ENCODE measurements at regions not wholly inside any gene's neighbourhood (a gene's known extent, or its start where the extent isn't known, plus 50 kb on each side); places are given as distances from the start of the nearest gene placed in this dataset.

DNA sequence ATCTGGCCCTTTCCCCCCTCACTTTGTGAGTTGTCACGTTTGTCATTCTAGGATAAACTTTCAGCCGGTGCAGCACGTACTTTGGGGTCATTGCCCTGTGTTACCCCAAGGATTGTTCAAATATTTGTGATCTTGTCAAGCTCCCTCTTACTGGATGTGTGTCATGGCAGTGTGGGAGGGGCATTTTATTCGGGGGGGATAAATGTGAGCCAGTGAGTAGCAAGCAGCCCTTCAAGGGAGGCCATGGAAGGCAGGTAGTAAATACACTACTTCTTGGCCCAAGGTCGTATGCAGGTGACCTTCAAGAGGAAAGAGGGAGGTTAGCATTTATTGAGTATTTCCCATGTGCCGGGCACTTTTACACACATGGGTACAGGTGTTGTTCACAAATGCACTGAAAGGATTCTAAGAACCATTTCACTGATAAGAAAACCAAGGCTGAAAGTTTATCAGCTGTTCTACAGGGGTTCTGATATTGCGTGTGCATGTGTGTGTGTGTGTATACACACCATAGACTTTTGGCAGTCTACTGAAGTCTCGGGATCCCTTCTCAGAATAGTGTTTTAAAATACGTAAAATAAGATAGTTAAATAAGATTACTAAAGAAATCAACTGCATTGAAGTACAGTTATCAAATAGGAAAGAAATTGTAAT lies 410.3 kb upstream of the TBX3 start:
- TF ChIP-seq, protein P1, sequence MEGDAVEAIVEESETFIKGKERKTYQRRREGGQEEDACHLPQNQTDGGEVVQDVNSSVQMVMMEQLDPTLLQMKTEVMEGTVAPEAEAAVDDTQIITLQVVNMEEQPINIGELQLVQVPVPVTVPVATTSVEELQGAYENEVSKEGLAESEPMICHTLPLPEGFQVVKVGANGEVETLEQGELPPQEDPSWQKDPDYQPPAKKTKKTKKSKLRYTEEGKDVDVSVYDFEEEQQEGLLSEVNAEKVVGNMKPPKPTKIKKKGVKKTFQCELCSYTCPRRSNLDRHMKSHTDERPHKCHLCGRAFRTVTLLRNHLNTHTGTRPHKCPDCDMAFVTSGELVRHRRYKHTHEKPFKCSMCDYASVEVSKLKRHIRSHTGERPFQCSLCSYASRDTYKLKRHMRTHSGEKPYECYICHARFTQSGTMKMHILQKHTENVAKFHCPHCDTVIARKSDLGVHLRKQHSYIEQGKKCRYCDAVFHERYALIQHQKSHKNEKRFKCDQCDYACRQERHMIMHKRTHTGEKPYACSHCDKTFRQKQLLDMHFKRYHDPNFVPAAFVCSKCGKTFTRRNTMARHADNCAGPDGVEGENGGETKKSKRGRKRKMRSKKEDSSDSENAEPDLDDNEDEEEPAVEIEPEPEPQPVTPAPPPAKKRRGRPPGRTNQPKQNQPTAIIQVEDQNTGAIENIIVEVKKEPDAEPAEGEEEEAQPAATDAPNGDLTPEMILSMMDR (IDR thresholded peaks at IDR 0.05; ENCODE audit: control insufficient read depth, insufficient read depth, low read depth, low read length, missing control alignments), result no peak
- DNase-seq (ENCODE audit: low read depth), result no peak
- no peak overlapping the region for H3K4me3 ChIP-seq (ENCODE audit: control insufficient read depth, low read depth, low read length)

DNA sequence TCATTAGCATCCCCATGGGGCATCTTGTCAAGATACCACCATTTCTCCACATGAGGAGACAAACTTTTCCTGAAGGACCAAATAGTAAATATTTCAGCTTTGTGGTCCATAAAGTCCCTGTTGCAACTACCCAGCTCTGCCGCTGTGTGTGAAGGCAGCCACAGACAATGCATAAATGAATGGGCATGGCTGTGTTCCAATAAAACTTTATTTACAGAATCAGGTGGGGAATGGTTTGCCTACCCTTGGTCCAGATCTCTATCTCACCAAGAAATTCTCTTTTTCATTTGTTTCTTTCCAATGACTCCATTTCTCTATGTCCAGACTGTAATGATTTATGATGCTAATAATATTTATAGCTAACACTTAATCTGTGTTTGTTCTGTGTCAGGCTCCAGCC lies 409.3 kb upstream of the TBX3 start:
- no peak for DNase-seq (ENCODE audit: low read depth)
- H3K4me3 ChIP-seq (ENCODE audit: control insufficient read depth, low read depth, low read length), result no peak overlapping the region
- TF ChIP-seq, protein P1 (IDR thresholded peaks at IDR 0.05; ENCODE audit: control insufficient read depth, insufficient read depth, low read depth, low read length, missing control alignments), result no peak

DNA sequence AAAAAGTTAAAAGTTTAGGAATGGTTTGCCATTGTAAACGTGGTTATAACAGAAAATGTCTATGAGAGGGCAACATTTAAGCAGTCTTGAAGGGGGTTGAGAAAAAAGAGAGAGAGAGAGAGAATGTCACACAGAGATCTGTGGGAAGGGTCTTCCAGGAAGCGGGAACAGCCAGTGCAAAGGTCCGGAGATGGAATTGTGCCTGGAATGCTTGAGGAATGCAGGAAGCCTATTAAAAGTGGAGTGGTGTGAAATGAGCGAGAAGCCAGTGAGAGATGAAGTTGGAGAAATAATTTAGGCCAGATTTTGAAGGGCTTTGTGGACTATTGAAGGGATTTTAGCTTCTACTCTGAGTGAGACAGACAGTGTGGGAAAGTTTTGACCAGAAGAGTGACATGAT lies 406.8 kb upstream of the TBX3 start:
- TF ChIP-seq, protein P1 (IDR thresholded peaks at IDR 0.05; ENCODE audit: control insufficient read depth, insufficient read depth, low read depth, low read length, missing control alignments), result no peak

DNA sequence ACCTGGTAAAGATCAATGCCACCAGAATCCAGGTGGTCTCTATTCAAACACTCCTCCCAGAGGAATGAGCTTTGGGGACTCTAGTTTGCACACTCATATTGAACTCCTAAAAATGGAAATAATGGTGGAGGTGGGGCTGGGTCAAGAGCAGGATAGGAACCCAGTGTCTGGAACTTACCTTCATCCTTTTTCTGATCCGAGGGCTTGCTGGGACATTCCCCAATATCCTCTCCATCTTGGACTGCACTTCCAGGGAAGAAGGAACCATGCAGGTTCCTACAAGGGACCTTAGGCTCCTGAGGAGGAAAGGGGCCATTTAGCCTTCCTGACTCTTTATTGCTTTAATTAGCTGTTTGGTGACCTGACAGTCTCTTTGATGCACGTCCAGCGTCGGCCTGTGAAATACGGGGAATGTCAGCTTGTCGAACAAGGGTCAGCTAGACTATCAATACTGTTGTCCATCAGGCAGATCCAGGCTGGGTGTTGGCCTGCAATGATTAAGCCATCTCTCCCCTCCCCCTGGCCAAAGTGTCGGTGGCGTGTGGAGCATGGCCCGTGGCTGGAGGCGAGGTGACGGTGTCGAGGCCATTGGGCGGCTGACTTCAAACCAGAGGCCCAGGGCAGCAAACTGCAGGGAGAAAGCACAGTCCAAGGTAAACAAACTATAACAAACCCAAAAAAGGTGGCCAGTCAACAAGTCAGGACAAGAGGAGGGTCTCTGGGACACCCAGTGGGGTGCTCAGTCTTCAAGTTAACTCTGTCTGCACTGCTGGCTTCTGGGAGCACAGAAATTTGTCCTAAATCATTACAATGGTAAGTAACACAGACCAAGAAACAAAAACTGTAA lies 405.2 kb upstream of the TBX3 start:
- TF ChIP-seq, protein P1 (IDR thresholded peaks at IDR 0.05; ENCODE audit: control insufficient read depth, insufficient read depth, low read depth, low read length, missing control alignments), result no peak
- no peak for DNase-seq (ENCODE audit: low read depth)
- no peak overlapping the region for H3K4me3 ChIP-seq (ENCODE audit: control insufficient read depth, low read depth, low read length)

More for the DNA sequence above, 406.8 kb upstream of the TBX3 start:
- no peak for DNase-seq (ENCODE audit: low read depth)
- H3K4me3 ChIP-seq (ENCODE audit: control insufficient read depth, low read depth, low read length), result no peak overlapping the region

DNA sequence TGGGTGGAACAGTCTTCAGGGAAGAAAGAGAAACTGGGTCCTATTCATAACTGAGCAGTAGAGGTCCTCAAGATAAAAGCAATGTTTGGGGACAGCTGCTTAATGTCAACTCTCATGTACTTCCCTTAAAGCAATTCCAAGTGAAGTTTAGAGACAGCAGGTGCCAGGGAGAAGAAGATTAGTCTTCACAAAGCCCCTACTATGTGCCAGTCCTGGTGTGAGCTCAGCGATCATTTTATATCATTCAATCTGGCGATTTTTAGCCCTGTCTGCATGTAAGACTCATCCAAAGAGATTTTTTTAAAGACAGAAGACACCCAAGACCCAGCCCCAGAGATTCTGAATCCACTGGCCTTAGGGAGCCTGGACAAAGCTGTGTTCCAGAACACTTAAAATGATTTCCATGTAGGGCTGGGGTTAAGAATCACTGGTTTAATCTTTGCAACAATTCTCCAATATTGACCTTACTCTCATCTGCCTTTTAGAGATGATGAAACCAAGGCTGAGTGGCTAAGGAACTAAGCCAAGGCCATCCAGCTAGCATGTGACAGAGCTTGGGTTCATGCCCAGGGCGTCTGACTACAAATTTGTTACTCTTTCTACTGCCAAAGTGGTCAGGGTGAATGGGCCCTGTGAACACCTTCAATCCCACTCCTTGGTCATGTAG lies 404.5 kb upstream of the TBX3 start:
- no peak for DNase-seq (ENCODE audit: low read depth)
- no peak overlapping the region for H3K4me3 ChIP-seq (ENCODE audit: control insufficient read depth, low read depth, low read length)
- TF ChIP-seq, protein P1 (IDR thresholded peaks at IDR 0.05; ENCODE audit: control insufficient read depth, insufficient read depth, low read depth, low read length, missing control alignments), result no peak

DNA sequence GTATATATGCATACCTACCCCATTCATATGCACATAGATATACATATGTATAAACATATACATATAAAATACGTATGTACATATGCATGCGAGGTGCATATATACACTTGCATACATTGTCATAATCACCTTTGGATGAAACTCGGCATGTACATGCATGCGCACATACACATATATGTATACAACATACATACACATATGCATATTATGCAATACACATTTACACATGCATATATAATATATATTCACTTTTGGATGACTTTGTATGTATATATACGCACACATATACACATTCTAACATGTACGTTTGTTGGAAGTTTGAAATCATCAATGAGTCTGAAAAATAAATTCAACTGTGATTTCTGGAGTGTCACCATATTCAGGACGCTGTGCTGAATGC lies 401.6 kb upstream of the TBX3 start:
- TF ChIP-seq, protein P1 (IDR thresholded peaks at IDR 0.05; ENCODE audit: control insufficient read depth, insufficient read depth, low read depth, low read length, missing control alignments), result no peak
- DNase-seq (ENCODE audit: low read depth), result no peak
- no peak overlapping the region for H3K4me3 ChIP-seq (ENCODE audit: control insufficient read depth, low read depth, low read length)
